GM18517 (cell line): ENCODE measurements at regions not wholly inside any gene's neighbourhood (a gene's known extent, or its start where the extent isn't known, plus 50 kb on each side); places are given as distances from the start of the nearest gene placed in this dataset.

Source experiments
- ATAC-seq: cut with Tn5 transposase; IDR thresholded peaks from one replicate; pipeline ENCODE4 v1.9.1; 2021; ENCODE audit warnings: mild to moderate bottlenecking, moderate library complexity; ENCODE audit not compliant: unreplicated experiment

DNA sequence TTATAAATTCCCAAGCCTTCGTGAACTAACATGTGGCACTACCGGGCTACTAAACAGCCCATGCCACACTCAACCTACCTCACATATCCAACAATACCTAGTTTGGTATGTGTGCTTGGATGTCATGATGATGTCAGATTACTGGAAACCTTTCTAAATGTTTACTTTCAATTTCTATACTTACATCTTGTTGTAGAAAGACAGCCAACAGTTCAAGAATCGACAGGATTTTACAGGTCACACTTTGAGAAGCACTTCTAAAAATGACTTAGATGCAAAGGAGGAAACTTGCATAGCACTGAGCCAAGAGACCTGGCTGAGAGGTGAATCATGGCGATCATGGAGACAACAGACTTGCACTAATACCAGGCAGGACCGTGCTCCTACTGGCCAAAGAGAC lies 209.9 kb downstream of the COL4A1 start:
- no peak for ATAC-seq

DNA sequence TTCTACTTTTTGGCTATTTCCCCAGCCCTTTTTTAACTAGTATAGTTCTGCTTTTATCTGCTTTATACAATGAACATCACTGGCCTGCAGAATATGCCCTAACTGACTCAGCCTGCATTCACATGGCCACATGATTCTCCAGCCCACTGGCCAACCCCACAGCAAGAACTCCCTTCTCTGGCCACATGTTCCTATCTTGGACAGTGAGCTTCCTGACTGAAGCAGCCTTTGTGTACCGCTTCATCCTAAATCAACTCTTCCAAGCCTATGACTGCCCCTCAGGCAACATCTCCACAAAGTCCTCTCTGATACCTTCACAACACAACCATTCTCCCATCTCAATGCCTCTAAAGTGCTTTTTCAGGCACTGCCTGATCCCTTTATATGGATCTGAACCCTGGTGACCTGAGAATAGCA lies 214.1 kb downstream of the COL4A1 start:
- ATAC-seq: no peak

DNA sequence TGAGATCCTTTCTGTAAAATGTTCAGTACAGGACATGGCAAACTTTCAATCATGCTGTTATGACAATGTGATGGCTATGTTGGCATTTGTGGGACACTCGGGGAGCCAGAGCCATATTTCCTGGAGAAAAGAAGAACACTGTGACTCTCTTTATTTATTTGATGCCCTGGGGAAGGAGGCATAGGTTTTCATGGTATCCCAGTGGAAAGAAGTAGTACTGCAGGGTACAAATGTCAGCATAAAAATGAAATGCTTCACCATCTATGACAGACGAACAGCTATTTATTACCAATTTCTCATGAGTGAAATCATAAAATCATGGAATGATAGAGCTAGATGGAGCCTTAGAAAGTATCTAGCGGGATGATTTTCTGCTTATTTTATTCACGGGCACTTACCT lies 217.1 kb downstream of the COL4A1 start:
- ATAC-seq: no peak

DNA sequence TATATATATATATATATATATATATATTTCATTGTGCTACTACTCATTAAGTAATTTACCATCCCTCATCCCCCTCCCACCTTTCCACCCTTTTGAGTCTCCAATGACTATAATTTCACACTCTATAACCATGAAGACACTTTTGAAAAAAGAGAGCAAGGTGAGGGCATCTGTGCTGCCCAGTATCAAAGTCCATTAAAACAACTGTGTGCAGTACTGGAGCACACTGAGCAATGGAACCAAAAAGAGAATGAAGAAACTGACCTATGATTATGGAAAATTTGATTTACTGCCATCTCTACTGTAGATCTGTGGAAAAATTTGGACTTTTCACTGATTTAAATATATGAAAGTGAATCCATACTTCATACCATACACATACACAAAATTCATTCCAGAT lies 217.9 kb downstream of the COL4A1 start:
- ATAC-seq: no peak

DNA sequence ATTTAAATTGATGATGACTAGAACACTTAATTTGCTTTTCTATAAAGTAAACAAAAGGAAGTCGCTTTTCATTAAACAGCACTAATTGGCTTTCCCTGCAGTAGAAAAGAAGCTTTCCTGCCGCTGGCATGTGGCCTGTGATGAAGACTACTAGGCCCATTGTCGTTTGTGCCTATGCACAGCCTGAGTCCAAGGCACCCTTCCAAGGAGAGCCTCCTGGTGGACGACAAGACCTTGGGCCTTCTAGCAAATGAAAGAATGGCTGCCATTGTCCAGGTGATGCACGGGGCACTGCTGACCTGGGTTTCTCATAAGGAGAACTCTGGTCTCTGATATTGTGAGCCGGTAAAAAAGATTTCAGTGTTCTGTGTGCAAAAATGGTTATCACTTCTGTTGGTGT lies 233.0 kb downstream of the COL4A1 start:
- no peak for ATAC-seq

DNA sequence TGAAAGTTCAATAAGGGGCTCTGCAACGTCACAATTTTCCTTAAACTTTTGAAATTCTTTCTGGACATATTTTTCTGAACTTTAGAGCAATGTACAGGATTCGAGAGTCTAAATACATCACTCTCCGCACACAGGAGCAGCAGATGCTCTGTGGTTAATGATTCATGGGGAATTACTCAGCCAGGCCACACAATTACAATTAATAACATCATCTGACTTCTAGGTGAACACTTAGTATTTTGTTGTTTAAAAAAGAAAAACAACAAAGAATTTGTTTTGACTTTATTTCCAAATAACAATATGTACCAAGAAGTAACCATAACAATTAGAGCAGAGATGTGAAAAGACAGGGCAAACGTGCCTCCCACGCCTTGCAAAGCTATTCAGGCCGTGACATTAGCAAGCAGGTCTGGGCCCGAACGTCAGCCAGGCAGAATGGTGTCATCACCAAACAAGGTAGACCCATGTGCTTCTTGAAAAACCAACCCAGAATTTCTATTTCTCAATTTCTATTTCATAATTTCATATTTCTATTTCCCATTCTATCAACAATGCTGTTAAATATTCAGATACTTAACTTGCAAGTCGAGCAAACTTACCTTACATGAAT lies 236.3 kb downstream of the COL4A1 start:
- ATAC-seq: no peak

DNA sequence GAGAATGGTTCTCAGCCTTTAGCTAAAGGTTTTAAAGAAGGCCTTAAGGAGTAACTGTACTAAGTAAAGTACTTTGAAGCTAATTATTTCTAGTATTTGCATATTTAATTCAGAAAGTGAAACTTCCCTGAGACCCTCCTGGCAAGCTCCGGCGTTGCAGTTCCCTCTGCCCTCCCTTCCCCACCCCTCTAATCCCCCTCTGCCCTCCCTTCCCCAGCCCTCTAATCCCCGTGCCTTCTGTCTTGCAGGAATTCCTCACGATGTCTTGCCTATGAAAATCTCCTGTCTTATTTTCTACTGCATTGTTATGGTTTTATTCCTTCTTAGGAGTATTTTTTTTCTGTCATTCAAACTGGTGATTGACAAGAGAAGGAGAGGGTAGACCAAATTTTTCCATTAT lies 236.9 kb downstream of the COL4A1 start:
- no peak for ATAC-seq

DNA sequence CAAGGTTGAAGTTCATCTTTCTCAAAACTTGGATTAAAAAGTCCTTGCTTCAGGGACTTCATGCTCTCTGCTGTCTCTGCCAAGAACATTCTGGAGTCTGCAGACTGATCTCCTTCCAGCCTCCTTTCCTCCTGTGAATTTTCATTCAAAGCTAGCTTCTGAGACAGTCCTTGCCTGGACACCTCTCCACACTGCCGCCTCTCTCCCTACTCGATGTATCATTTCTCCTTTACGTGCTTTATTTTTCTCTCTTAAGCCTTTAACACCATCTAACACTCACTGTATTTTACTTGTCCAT lies 238.8 kb downstream of the COL4A1 start:
- ATAC-seq: no peak

DNA sequence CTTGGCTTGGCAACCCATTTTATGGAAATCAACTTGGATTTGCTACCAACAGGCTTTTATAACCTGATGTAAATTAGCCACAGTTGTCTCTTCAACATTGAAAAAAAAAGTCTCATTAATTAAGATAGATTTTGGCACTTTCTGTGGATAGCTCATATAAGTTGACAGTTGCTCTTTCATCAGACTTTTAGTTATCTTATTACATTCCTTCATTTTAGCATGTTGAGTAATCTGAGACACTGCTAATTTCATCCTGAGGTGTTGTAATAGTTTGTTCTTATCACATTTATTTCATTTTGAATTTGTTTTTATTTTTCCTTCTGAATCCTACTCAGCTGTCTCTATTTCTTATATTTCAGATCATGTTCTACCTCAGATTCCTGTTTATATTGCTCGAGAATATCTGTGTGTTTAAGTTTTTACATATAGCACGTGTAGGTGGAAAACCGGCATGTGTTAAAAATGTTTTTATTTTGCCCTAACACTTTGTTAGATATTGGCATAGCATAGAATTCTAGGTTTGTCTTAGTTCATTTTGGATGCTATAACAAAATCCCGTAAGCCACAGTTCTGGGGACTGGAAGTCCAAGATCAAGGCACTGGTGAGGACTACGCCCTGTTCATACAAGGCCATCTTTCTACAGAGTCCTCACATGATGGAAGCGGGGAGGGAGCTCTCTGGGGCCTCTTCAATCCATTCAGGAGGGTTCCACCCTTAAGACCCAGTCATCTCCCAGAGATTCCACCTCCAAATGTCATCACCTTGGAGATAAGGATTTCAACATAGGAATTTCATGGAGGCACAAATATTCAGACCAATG lies 239.4 kb downstream of the COL4A1 start:
- no peak for ATAC-seq

DNA sequence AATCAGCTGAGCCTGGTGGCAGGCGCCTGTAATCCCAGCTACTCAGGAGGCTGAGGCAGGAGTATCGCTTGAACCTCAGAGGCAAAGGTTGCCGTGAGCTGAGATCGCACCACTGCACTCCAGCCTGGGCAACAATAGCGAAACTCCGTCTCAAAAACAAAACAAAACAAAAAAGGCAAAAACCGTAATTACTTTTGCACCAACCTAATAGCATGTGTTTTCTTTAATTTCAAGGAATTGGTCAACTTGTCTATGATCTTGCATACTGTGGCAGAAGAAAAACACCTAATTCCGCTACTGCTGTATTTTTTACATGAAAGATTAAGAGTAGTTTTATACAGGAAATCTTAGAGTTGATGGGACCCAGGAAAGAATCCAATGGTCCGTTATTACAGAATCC lies 241.2 kb downstream of the COL4A1 start:
- no peak for ATAC-seq

DNA sequence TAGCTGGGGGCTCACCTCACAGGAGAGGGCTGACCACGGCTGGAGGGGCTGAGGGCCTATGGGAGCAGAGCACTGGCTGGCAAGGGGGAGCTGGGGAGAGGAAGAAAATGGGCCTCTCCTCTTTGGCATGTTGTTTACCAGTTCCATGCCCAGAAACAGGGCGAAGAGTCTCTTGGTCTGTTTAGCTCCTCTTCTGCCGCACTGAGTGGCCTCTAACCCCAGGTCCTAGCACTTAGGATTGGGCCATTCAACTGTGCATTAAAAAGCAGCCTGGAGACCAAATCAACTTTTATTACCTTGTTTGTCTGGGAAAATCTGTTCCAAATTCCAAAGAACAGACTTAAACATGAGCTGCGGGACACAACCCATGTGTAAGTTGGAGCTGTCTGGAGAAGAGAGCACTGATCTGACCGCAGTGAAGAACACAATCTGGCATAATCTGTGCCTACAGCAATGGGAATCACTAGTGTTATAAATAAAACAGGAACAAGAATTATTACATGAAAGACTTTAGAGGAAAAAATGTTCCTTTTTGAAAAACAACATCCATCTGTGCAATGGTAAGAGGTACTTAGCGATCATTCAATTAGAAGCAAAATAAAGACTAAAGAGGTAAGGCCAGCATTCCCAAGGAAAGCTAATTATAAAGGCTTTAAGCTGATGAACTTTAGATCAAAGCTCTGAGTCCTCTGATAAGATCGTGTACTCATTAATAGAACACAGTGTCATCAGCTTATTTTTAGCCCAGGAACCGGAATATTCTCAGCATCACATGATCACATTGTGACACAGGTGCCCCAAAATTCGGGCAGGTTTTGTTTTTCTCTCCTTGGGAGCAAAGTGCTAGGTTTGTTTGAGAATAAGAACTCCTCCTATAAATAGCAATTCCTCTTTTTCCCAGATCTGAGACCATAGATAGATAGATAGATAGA lies 243.2 kb downstream of the COL4A1 start:
- no peak for ATAC-seq

DNA sequence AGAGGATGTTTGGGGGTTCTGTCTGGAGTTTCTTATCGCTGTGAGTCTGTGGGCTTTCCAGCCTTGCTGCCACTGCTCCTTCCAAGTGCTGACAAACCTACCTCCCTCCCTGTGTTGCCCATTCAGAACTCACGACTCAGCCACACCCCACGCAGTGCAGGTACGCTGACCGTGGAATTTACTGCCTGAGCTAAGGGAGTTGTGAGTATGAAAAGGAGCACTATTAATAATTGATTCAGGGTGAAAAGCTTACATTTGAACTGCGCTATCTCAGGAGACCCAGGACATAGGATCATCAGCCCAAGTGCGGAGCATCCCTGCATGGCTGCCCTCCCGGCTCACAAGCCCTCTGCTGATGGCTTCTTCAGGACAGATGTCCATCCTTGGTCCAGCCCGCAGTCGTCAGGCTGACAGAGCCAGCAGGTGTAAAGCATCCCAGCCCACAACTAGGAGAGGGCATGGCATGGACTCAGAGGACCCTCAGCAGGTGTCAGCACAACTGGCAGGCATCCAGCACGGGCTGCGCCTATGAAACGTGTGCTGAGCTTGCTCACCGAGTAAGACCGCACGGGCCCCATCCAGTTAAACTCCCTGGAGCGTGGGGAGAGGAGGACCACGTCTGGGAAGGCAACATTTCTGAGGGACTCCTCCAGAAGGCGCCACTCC lies 244.0 kb downstream of the COL4A1 start:
- no peak for ATAC-seq

DNA sequence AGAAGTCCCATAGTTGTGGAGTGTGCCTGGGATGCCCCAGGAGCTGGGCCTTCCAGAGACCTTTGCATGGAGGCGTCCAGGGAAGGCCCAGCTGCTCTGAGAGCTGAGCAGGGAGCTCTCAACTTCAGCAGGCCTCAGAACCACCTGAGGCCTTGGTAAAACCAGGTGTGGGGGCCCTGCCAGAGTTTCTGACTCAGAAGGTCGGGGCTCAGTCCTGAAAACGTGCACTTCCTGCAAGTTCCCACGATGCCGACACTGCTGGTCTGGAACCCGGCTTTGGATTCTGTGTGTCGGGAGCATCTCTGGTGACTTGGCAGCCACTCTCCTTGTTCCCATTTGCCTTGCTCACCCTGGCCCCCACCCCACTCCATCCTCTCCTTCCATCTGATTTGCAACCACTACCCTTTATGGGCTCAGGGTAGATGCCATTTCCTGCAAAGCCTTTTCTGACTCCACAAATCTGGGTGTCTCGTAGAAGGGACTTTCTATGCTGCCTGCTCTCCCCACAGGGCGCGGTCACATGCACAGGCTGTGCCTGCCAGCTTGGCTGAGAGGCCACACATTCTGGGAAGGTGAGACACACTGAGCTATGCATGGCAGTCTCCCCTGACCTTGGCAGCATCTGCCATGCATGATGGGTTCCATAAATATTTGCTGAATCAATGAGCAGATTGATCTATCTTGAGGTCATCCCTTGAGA lies 244.7 kb downstream of the COL4A1 start:
- no peak for ATAC-seq

DNA sequence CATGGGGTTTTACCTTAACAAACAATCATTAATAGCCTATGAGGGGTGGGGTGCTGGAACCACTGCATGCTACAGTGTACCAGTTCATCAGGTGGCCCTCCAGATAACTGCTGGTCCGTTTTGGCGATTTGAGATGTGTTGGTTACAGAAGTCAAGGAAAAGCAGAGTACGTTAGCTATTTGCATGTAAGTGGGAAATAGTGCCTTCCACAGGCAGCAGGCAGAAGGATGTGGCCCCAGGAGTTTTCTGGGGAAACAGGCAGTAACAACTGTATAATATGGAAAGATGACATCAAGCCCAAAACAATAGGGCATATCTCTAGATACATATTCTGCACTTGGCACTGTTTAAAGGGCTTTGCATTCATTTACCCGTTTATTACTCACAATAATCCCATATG lies 245.7 kb downstream of the COL4A1 start:
- no peak for ATAC-seq

DNA sequence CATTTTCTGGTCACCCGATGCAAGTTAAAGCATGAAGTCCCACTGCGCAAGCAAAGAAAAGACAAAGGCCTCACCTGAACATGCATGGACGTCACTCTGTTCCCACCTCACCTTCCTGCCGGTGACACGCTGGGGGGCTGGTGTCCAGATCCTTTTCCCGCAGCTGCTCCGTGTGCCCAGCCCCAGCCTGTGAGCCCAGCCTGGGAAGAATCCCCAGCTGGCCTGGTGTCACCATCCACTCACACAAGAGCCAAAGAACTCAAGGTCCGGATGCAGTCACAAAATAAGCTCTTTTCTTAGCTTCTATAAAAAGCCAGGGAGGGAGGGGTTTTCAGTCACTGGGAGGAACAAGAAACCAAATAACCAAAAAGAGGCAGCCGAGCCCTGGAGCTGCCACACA lies 249.9 kb downstream of the COL4A1 start:
- no peak for ATAC-seq

DNA sequence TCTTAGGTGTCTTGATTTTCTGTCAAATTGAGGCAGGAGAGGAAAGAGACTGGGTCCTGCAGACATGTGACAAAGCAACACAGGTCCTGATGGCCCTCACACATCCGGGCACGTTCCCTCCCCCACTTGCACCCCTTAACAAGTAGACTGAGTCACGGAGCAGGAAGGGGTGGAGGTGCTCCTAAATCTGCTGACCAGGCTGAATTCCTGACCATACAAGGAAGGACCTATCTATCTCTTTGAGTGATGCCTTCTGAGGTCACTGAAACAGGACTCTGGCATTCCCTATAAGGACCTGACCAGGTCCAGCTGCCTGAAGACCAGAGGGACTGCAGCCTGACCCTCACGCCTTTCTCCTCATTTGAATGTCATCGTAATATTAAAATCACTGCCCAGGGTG lies 250.3 kb downstream of the COL4A1 start:
- no peak for ATAC-seq

DNA sequence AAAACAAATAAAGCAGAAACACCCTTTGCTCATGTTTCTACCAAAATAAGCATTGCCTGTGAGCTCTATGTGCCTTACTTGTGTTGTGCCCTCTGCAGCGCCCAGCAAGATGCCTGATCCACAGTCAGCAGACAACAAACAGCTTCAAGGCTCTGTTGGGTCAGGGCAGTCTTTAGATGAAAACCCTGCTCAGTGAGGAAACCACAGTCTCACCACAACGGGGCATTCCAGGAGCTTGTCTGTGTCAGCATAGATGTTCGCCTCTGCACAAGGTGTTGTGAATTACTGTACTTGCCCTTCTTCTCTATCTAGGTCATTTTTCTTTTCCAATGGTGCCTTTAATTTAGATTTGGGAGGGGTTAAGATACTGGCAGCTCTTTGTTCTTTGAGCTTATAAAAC lies 251.9 kb downstream of the COL4A1 start:
- no peak for ATAC-seq

DNA sequence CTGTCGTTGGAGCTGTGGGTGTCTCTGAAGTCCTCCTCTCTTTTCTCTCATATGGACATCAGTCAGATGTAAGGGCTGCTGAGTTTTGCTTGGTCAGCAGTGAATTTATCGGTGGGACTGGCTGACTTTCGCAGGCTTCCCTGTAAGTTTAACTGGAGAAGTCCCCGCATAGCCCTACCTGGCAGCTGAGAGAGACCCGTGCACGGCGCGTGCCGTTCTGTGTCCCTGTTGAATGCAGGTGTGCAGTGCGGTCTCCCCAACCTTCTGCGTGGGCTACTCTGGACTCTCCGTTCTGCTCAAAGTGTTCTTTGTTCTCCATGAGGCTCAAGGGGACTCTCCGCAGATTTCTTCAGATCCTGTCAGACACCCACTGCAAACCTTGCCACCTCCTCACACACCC lies 252.9 kb downstream of the COL4A1 start:
- no peak for ATAC-seq

DNA sequence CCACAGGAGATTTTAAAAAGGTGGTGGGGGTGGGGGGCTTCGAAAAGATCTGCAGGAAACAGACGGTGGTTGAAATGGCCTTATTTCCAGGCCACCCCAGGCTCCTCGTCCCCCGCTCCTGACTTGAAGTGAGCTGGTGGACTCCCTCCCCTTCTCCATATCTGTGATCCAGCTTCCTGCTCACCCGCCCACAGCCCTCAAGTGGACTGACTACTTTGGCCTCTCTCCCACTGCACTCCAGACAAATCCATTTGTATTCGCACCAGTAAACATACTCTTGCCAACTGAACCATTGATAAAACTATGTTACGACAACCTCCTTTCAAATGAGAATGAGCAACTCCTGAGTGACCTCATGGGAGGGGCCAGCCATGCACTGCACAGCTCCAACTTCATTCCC lies 259.5 kb downstream of the COL4A1 start:
- no peak for ATAC-seq

DNA sequence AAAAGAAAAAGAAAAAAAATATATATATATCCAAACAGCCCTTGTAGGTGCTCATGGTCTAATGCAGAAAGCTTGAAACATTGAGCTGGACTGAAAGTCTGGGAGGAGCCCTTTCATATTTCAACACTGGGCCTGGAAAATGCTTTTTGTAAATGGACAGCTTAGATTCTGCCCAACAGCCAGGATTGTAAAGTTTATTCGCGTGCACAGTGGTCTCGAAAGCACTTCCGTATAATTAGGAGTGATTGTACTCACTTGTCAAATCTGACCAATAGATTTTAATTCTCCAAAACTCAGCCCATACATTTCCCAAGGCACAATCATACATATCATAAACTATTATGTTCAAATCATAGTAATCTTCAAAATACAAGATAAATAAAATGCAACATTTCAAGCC lies 260.1 kb downstream of the COL4A1 start:
- no peak for ATAC-seq

DNA sequence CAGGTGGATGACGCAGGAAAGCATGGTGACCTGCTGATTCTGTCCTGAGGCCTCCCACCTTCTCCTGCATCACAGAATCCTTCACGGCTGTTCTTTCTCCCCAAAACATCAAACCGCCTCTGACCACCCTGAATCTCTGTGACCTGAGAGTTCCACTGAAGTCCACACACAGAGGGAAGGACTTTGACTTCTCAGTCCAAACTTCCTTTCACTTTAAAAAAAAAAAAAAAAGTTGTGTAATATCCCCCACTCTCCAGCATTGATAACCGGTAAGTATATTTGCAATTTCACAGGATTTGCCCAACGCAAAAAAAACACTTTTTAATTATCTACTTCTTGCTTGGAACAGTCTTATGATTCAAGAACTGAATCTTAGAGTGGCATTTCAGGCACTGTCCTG lies 259.5 kb upstream of the IRS2 start:
- no peak for ATAC-seq
